HG03442 (cell line): ENCODE measurements at regions not wholly inside any gene's neighbourhood (a gene's known extent, or its start where the extent isn't known, plus 50 kb on each side); places are given as distances from the start of the nearest gene placed in this dataset.

ENCODE experiments used
- ATAC-seq: cut with Tn5 transposase; IDR thresholded peaks from one replicate; pipeline ENCODE4 v1.9.1; 2021; ENCODE audit warnings: mild to moderate bottlenecking, moderate library complexity; ENCODE audit not compliant: unreplicated experiment

GRCh38 chr2:217189131-217189530 is 329.3 kb upstream of the TNP1 start:
- ATAC-seq = no peak

DNA sequence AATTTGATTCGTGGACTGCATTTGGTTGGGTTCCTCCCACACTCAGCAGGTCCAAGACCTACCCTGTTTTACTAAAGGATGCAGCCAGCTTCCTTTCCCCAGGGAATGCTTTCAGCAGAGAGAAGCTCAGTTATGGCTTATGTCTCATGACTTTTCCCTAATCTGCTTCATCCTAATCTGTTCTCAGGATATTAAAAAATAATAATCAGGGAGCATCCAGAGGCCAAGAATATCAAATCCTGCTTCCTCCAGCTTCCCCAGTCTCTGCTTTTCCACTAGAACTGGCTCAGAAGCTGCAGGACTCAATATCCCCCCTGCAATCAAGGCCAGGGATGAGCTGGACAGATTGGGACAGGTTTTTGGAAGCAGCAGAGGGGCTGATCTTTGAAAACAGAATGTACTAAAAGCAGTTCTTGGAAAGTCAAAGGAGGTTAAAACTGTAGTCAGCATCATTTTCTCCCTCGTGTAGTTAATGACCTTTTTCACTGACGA is 326.9 kb upstream of the TNP1 start:
- no peak for ATAC-seq

DNA sequence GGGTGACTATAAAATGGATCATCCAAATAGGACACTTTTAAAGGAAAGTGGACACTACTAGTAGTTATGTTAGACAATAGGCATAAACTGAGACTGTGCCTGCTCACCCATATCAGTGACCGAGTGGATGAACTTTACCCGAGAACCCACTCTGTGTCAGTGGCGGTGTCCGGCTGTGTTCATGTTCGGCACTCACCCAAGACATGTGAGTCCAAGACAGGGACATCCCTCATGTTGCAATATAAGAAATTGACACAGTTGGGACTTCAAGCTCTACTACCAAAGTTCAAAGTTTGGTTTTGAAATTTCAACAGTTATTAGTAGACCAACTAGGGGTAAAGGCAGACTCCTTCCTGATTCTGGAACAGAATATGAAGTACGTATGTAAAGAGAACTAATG is 326.3 kb upstream of the TNP1 start:
- ATAC-seq = no peak

- ATAC-seq = no peak
Measured at GRCh38 chr2:217185265-217185995, 325.6 kb upstream of the TNP1 start.

GRCh38 chr2:217184242-217184641 is 324.4 kb upstream of the TNP1 start:
- no peak for ATAC-seq

GRCh38 chr2:217183471-217183870 is 323.6 kb upstream of the TNP1 start:
- no peak for ATAC-seq

- ATAC-seq = no peak
Measured at GRCh38 chr2:217182926-217183325, 323.1 kb upstream of the TNP1 start.

- no peak for ATAC-seq
Measured at GRCh38 chr2:217181512-217181911, 321.6 kb upstream of the TNP1 start.

GRCh38 chr2:217179854-217180253 is 320.0 kb upstream of the TNP1 start:
- ATAC-seq = no peak

DNA sequence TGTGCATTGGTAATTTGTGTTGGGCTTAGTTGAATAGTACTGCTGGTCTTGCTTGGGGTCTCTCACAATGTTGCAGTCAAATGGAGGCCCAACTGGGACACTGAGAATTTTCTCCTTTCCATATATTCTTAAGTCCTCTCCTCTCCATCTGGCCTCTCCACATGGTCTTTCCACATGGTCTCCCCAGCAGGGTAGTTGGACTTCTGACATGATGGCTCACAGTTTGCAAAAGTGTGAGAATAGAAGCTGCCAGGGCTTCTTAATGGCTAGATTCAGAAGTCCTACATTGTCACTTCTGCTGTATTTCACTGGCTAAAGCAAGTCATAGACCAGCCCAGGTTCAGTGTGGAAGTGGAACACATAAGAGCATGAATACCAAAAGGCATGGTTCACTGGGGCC is 318.5 kb upstream of the TNP1 start:
- ATAC-seq = no peak

DNA sequence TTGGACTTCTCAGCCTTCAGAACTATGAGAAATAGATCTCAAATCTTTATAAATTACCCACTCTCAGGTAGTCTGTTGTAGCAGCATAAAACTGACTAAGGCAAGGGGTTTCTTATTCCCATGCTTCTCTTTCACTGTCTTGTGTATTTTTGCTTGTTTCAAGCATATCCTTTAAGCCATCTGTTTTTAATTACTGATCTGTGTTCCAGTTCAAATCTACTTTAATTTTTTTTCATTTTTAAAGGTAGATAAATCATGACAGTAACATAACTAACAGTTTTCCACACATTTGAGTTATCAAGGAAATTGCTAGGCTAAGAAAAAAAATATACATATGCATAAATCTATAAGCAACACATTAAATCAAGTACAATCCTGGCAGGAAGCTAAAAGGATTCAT is 317.9 kb upstream of the TNP1 start:
- no peak for ATAC-seq

GRCh38 chr2:217171874-217172273 is 312.0 kb upstream of the TNP1 start:
- no peak for ATAC-seq

GRCh38 chr2:217168496-217168895 is 308.6 kb upstream of the TNP1 start:
- no peak for ATAC-seq

- ATAC-seq = no peak
Measured at GRCh38 chr2:217167531-217167930, 307.7 kb upstream of the TNP1 start.

GRCh38 chr2:217166241-217166850 is 306.5 kb upstream of the TNP1 start:
- ATAC-seq = no peak

DNA sequence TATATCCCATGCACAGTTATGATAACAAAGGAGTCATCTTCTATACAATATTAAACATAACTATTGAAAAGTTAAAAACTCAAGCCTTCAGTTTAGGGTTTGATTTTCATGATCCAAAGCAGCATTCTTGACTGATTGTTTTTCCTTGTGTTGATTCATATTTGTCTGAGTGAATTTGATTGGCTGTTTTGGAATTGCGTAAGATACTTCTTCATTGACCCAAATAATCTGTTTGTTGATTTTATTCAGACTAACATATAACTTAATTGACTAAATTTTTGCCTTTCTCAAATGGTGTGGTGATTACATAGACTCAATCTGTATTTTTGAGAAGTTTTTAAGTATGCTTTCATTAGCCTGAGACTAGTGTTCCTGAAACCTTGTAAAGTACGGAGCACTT is 305.7 kb upstream of the TNP1 start:
- no peak for ATAC-seq

DNA sequence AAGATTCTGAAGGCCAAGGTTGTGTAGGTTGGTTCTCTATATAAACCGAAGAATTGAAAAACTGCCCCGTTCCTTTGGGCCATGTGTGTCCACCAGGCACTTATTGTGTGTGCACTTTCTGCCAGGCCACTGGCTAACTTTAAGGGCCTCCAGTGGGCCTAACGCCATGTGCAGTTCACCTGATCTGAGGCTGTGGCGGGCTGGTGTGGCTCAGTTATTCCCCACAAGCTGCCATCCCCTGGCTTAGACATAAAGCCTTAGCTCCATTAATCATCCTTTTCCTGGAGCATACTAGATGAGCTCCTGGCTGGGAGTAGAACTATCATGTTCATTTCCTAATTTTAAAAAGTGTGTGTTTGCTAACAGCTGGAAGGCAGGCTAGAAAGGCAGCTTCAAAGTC is 304.1 kb upstream of the TNP1 start:
- ATAC-seq = no peak

DNA sequence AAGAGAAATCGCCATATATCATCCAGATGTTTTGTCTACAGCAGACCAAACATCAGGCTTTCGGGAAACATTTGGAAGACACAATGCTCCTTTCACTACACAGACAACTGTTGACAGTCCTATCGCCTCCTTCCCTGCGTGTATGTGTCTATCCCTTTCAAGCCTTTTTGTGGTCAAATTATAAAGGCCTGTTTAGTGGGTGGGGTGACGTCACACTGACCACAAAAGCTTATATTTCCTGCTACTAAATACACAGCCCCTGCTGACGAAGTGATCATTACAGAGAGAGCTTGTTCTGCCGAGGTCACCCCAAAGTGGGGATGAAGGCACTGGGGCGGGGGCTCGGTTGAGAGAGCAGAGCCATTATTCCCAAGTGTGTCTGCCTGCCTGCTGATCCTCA is 302.7 kb upstream of the TNP1 start:
- ATAC-seq = no peak

- ATAC-seq = no peak
Measured at GRCh38 chr2:217160978-217161973, 301.4 kb upstream of the TNP1 start.

- ATAC-seq = no peak
Measured at GRCh38 chr2:217160103-217160743, 300.4 kb upstream of the TNP1 start.

DNA sequence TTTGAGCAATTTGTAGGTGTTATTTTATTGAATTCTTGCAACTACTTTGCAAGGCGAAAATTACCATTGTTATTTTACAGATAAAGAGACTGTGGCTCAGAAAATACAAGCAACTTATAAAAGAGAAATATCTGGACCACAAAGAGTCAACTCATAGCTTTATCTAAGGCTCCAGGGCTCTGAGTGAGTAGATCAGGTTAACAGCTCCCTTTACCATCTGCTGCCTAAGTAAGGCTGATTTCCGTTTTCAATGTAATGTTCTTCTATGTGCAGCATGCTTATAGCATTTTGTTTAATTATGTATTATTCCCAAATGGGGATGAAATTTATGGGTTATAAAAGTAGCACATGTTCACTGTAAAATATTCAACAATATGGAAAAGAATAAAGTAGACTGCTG is 299.1 kb upstream of the TNP1 start:
- ATAC-seq = no peak
